Hippocampal formation (tissue), 2 donors: ENCODE measurements at regions not wholly inside any gene's neighbourhood (a gene's known extent, or its start where the extent isn't known, plus 50 kb on each side); places are given as distances from the start of the nearest gene placed in this dataset.

Experiments
- DNase-seq, 2 donors: peaks; one replicate each; lab custom pipeline; 2025; lab: John Stamatoyannopoulos, UW

GRCh38 chr22:34902335-34902734, 163.6 kb upstream of the ISX start:
- no peak for DNase-seq

GRCh38 chr22:34903416-34903815, 162.5 kb upstream of the ISX start:
- no peak for DNase-seq

- no peak for DNase-seq
Observed at GRCh38 chr22:34904486-34904885, 161.5 kb upstream of the ISX start.

- DNase-seq, result no peak
Observed at GRCh38 chr22:34913826-34914225, 152.1 kb upstream of the ISX start.

- no peak for DNase-seq
Observed at GRCh38 chr22:34914846-34915245, 151.1 kb upstream of the ISX start.

- DNase-seq, result no peak
Observed at GRCh38 chr22:34917239-34917638, 148.7 kb upstream of the ISX start.

GRCh38 chr22:34931026-34931425, 134.9 kb upstream of the ISX start:
- DNase-seq, result no peak

GRCh38 chr22:34934261-34934660, 131.7 kb upstream of the ISX start:
- no peak for DNase-seq

GRCh38 chr22:34943830-34944229, 122.1 kb upstream of the ISX start:
- no peak for DNase-seq

GRCh38 chr22:34946339-34946985, 119.5 kb upstream of the ISX start:
- DNase-seq, result no peak

GRCh38 chr22:34950489-34950888, 115.5 kb upstream of the ISX start:
- DNase-seq, result no peak

- DNase-seq, result no peak
Observed at GRCh38 chr22:34951212-34951611, 114.7 kb upstream of the ISX start.

- DNase-seq, result no peak
Observed at GRCh38 chr22:34960005-34960404, 106.0 kb upstream of the ISX start.

- no peak for DNase-seq
Observed at GRCh38 chr22:34966980-34967565, 98.9 kb upstream of the ISX start.

GRCh38 chr22:34969001-34969790, 96.8 kb upstream of the ISX start:
- no peak for DNase-seq

- DNase-seq, result no peak
Observed at GRCh38 chr22:34971456-34971855, 94.5 kb upstream of the ISX start.

- no peak for DNase-seq
Observed at GRCh38 chr22:34972191-34972897, 93.6 kb upstream of the ISX start.

GRCh38 chr22:34973016-34973415, 92.9 kb upstream of the ISX start:
- DNase-seq, result no peak

- DNase-seq, result no peak
Observed at GRCh38 chr22:34973926-34974325, 92.0 kb upstream of the ISX start.

GRCh38 chr22:34975721-34976120, 90.2 kb upstream of the ISX start:
- no peak for DNase-seq

GRCh38 chr22:34976474-34976873, 89.5 kb upstream of the ISX start:
- no peak for DNase-seq

GRCh38 chr22:34976886-34977285, 89.1 kb upstream of the ISX start:
- no peak for DNase-seq

GRCh38 chr22:34986523-34986922, 79.4 kb upstream of the ISX start:
- DNase-seq, result no peak
